Activated gamma-delta T cell (primary cell): ENCODE measurements at regions not wholly inside any gene's neighbourhood (a gene's known extent, or its start where the extent isn't known, plus 50 kb on each side); places are given as distances from the start of the nearest gene placed in this dataset.
"Not testable (repeated sequence)": the region's sequence is repeated elsewhere in the genome, so short reads cannot be mapped to it uniquely, and the experiment has no call there.

Experiments
- DNase-seq: peaks from one replicate; lab custom pipeline; 2025; lab: John Stamatoyannopoulos, UW

- peak; percentile 10 for DNase-seq
Observed at GRCh38 chr7:84880326-84880997, 306.4 kb downstream of the SEMA3D start.

- DNase-seq, result no peak
Observed at GRCh38 chr7:84879570-84880325, 307.1 kb downstream of the SEMA3D start.

GRCh38 chr7:84877943-84878570 lies 308.8 kb downstream of the SEMA3D start:
- no peak for DNase-seq

GRCh38 chr7:84876061-84876821 lies 310.6 kb downstream of the SEMA3D start:
- DNase-seq, result no peak

- no peak for DNase-seq
Observed at GRCh38 chr7:84865560-84865959, 321.3 kb downstream of the SEMA3D start.

- DNase-seq, result no peak
Observed at GRCh38 chr7:84857336-84857735, 329.5 kb downstream of the SEMA3D start.

GRCh38 chr7:84855758-84856157 lies 331.1 kb downstream of the SEMA3D start:
- no peak for DNase-seq

GRCh38 chr7:84848974-84849372 lies 337.9 kb downstream of the SEMA3D start:
- DNase-seq, result not testable (repeated sequence)

- DNase-seq, result no peak
Observed at GRCh38 chr7:84848219-84848973, 338.5 kb downstream of the SEMA3D start.

GRCh38 chr7:84847790-84848189 lies 339.1 kb downstream of the SEMA3D start:
- no peak for DNase-seq

GRCh38 chr7:84847038-84847437 lies 339.8 kb downstream of the SEMA3D start:
- no peak for DNase-seq

GRCh38 chr7:84845971-84846370 lies 340.9 kb downstream of the SEMA3D start:
- DNase-seq, result no peak

GRCh38 chr7:84844771-84845170 lies 342.1 kb downstream of the SEMA3D start:
- no peak for DNase-seq

GRCh38 chr7:84841809-84842208 lies 345.0 kb downstream of the SEMA3D start:
- DNase-seq, result no peak

- DNase-seq, result no peak
Observed at GRCh38 chr7:84838857-84839256, 348.0 kb downstream of the SEMA3D start.

GRCh38 chr7:84837405-84837804 lies 349.5 kb downstream of the SEMA3D start:
- DNase-seq, result no peak

GRCh38 chr7:84829719-84830118 lies 357.1 kb downstream of the SEMA3D start:
- DNase-seq, result no peak

- no peak for DNase-seq
Observed at GRCh38 chr7:84824057-84824651, 362.7 kb downstream of the SEMA3D start.

- DNase-seq, result no peak
Observed at GRCh38 chr7:84823530-84823929, 363.3 kb downstream of the SEMA3D start.

- DNase-seq, result no peak
Observed at GRCh38 chr7:84822941-84823510, 363.8 kb downstream of the SEMA3D start.
